Chondrocyte (in vitro differentiated cells): ENCODE measurements at regions not wholly inside any gene's neighbourhood (a gene's known extent, or its start where the extent isn't known, plus 50 kb on each side); places are given as distances from the start of the nearest gene placed in this dataset.

ENCODE experiments used
- DNase-seq: peaks from one replicate; pipeline ENCODE4 v3.0.0; 2021; ENCODE audit warnings: mixed read lengths, low spot score
- H3K27ac Mint-ChIP-seq: one replicate; pipeline ENCODE4 v1.8.0; 2021; ENCODE audit warnings: mild to moderate bottlenecking, moderate library complexity, mixed read lengths; ENCODE audit not compliant: unreplicated experiment
- H3K27me3 Mint-ChIP-seq: 2 replicates; pipeline ENCODE4 v1.8.0; 2021; ENCODE audit warnings: low read depth, mixed read lengths
- H3K36me3 Mint-ChIP-seq: 2 replicates; pipeline ENCODE4 v1.8.0; 2021; ENCODE audit warnings: low read depth, mixed read lengths
- H3K4me1 Mint-ChIP-seq: 2 replicates; pipeline ENCODE4 v1.8.0; 2021; ENCODE audit warnings: low read depth, mild to moderate bottlenecking, mixed read lengths
- H3K4me3 Mint-ChIP-seq: one replicate; pipeline ENCODE4 v1.8.0; 2021; ENCODE audit warnings: mild to moderate bottlenecking, moderate library complexity, mixed read lengths; ENCODE audit not compliant: unreplicated experiment
- H3K9me3 Mint-ChIP-seq: 2 replicates; pipeline ENCODE4 v1.8.0; 2021; ENCODE audit warnings: low read depth, mixed read lengths
- CTCF ChIP-seq: fragments of 200-600 bp; sonication (generic); IDR thresholded peaks from 2 replicates; pipeline ENCODE4 v1.5.0; 2021; ENCODE audit warnings: antibody characterized with exemption, mild to moderate bottlenecking, moderate library complexity

- no peak for TF ChIP-seq CTCF
Observed at GRCh38 chr1:115184260-115184950, 95.1 kb upstream of the TSPAN2 start.

GRCh38 chr1:115183721-115184259 is 94.5 kb upstream of the TSPAN2 start:
- no peaks in the 10 kb centered on the region for H3K9me3 Mint-ChIP-seq
- H3K27ac Mint-ChIP-seq: no peak overlapping the region

More at GRCh38 chr1:115184260-115184950, 95.1 kb upstream of the TSPAN2 start:
- Mint-ChIP-seq H3K4me3 (no peak overlapping the region), H3K4me1 (peaks cover 44% of the 10 kb centered on the region), H3K27ac (peak overlapping the region; percentile 70), H3K36me3 (no peaks in the 10 kb centered on the region), H3K27me3 (no peaks in the 10 kb centered on the region), H3K9me3 (no peaks in the 10 kb centered on the region)
- no peak for DNase-seq

GRCh38 chr1:115183158-115183557 is 93.9 kb upstream of the TSPAN2 start:
- Mint-ChIP-seq H3K4me3 (no peak overlapping the region), H3K9me3 (no peaks in the 10 kb centered on the region), H3K4me1 (peaks cover 39% of the 10 kb centered on the region), H3K27ac (no peak overlapping the region), H3K27me3 (no peaks in the 10 kb centered on the region), H3K36me3 (no peaks in the 10 kb centered on the region)
- TF ChIP-seq CTCF: no peak
- no peak for DNase-seq

More at GRCh38 chr1:115183721-115184259, 94.5 kb upstream of the TSPAN2 start:
- H3K36me3 Mint-ChIP-seq: no peaks in the 10 kb centered on the region
- H3K4me1 Mint-ChIP-seq: peaks cover 44% of the 10 kb centered on the region
- no peak for DNase-seq
- no peak overlapping the region for H3K4me3 Mint-ChIP-seq
- no peaks in the 10 kb centered on the region for H3K27me3 Mint-ChIP-seq
- no peak for TF ChIP-seq CTCF

GRCh38 chr1:115182012-115182715 is 92.9 kb upstream of the TSPAN2 start:
- Mint-ChIP-seq H3K4me3 (no peak overlapping the region), H3K27ac (no peak overlapping the region), H3K36me3 (no peaks in the 10 kb centered on the region), H3K4me1 (peaks cover 39% of the 10 kb centered on the region), H3K27me3 (no peaks in the 10 kb centered on the region), H3K9me3 (no peaks in the 10 kb centered on the region)
- no peak for TF ChIP-seq CTCF
- no peak for DNase-seq

- no peak for TF ChIP-seq CTCF
- H3K27ac Mint-ChIP-seq: no peak overlapping the region
- DNase-seq: no peak
- H3K36me3 Mint-ChIP-seq: no peaks in the 10 kb centered on the region
- no peaks in the 10 kb centered on the region for H3K9me3 Mint-ChIP-seq
- H3K4me3 Mint-ChIP-seq: no peak overlapping the region
- H3K4me1 Mint-ChIP-seq: peaks cover 37% of the 10 kb centered on the region
- no peaks in the 10 kb centered on the region for H3K27me3 Mint-ChIP-seq
Observed at GRCh38 chr1:115181231-115181630, 91.9 kb upstream of the TSPAN2 start.
